ENCODE measurements at regions not wholly inside any gene's neighbourhood (a gene's known extent, or its start where the extent isn't known, plus 50 kb on each side); places are given as distances from the start of the nearest gene placed in this dataset.

- TF ChIP-seq EP300 (IDR thresholded peaks at IDR 0.05; ENCODE audit: borderline replicate concordance), result no peak
- TF ChIP-seq USF1 (IDR thresholded peaks at IDR 0.05), result no peak
Observed at GRCh38 chr5:92981001-92981400, 600.0 kb downstream of the NR2F1-AS1 start.
